ENCODE measurements at regions not wholly inside any gene's neighbourhood (a gene's known extent, or its start where the extent isn't known, plus 50 kb on each side); places are given as distances from the start of the nearest gene placed in this dataset. TPM values are rescaled to one million over a fixed set of nuclear protein-coding genes. Genes with fewer than 3 reads are reported as not detected.

GRCh38 chr2:138838851-138839620 is 58.8 kb upstream of the NXPH2 start:
- no peak overlapping the region for H3K4me3 ChIP-seq (ENCODE audit: low read depth, low read length)
- TF ChIP-seq CTCF (IDR thresholded peaks at IDR 0.05; ENCODE audit: insufficient read depth, low read length): no peak
- DNase-seq (ENCODE audit: low read depth): no peak

GRCh38 chr2:138831691-138832090 is 51.5 kb upstream of the NXPH2 start:
- no peak for DNase-seq (ENCODE audit: low read depth)
- H3K4me3 ChIP-seq (ENCODE audit: low read depth, low read length): no peak overlapping the region
- TF ChIP-seq CTCF (IDR thresholded peaks at IDR 0.05; ENCODE audit: insufficient read depth, low read length): no peak

- no peak for DNase-seq (ENCODE audit: low read depth)
- no peak overlapping the region for H3K4me3 ChIP-seq (ENCODE audit: low read depth, low read length)
- no peak for TF ChIP-seq CTCF (IDR thresholded peaks at IDR 0.05; ENCODE audit: insufficient read depth, low read length)
Measured at GRCh38 chr2:138831154-138831553, 51.0 kb upstream of the NXPH2 start.

GRCh38 chr2:138830547-138830946 is 50.4 kb upstream of the NXPH2 start:
- no peak overlapping the region for H3K4me3 ChIP-seq (ENCODE audit: low read depth, low read length)
- no peak for DNase-seq (ENCODE audit: low read depth)
- TF ChIP-seq CTCF (IDR thresholded peaks at IDR 0.05; ENCODE audit: insufficient read depth, low read length): no peak

Small RNA genes lying in the stretch of these regions (small RNA-seq; reads per million reads assigned to genes)
- gene RF00139: not detected
- gene RN7SKP286: not detected
